GM12878 (cell line): ENCODE measurements at regions not wholly inside any gene's neighbourhood (a gene's known extent, or its start where the extent isn't known, plus 50 kb on each side); places are given as distances from the start of the nearest gene placed in this dataset.

Experiments
- ATAC-seq: fragments of 200-7000 bp; cut with Tn5 transposase; 3 replicates; pipeline ENCODE4 v1.9.1; 2020; ENCODE audit warnings: mild to moderate bottlenecking, moderate library complexity
- BruUV-seq: library from RNA; stranded (reverse); fragments of 400-500 nt; replicated peaks from 2 replicates; lab custom pipeline; 2021; lab: Mats Ljungman, UMichigan
- CTCF ChIA-PET: fragments of 300-600 bp; sonication (Branson Sonifier 250); formaldehyde crosslinking; extraction: SDS; loops from one replicate; lab custom pipeline; 2021; ENCODE audit warnings: inconsistent platforms; lab: Yijun Ruan, JAX
- POLR2A ChIA-PET: fragments of 350-600 bp; formaldehyde crosslinking; extraction: SDS; loops from one replicate; lab custom pipeline; 2021; ENCODE audit warnings: inconsistent platforms; lab: Charles Lee
- RAD21 ChIA-PET: fragments of 300-600 bp; sonication (Branson Sonifier 250); formaldehyde crosslinking; loops from one replicate; lab custom pipeline; 2023; ENCODE audit warnings: antibody characterized with exemption; ENCODE audit not compliant: unreplicated experiment; lab: Charles Lee
- SMC1A ChIA-PET: fragments of 300-600 bp; sonication (Branson Sonifier 250); formaldehyde crosslinking; loops from one replicate; lab custom pipeline; 2023; ENCODE audit not compliant: unreplicated experiment, uncharacterized antibody; lab: Charles Lee
- DNase-seq: peaks from one replicate; pipeline ENCODE4 v3.0.0-alpha.2; 2011; ENCODE audit warnings: low read depth, low spot score
- FAIRE-seq: peaks from 3 replicates; lab custom pipeline; 2011; peaks lifted over from hg19 to GRCh38; lab: Jason Lieb, UNC
- H2AFZ ChIP-seq: 2 replicates; pipeline ENCODE4 v1.6.0; 2011; ENCODE audit warnings: low read depth, low read length, control low read depth; ENCODE audit not compliant: control insufficient read depth
- H3K27ac ChIP-seq: 2 replicates; pipeline ENCODE4 v1.5.1; 2011; ENCODE audit warnings: control low read depth; ENCODE audit not compliant: control insufficient read depth, insufficient read depth
- H3K27me3 ChIP-seq, 2 experiments: replicated peaks in 1 of 2; 2 replicates each; pipeline versions ENCODE4 v1.6.0 to v1.6.1; 2011; ENCODE audit warnings: low read length in 1 of 2; ENCODE audit not compliant: control insufficient read depth in 2 of 2, insufficient read depth in 2 of 2
- H3K36me3 ChIP-seq, 2 experiments: 2 replicates each; pipeline ENCODE4 v1.5.1; 2011; ENCODE audit warnings: low read length in 1 of 2; ENCODE audit not compliant: control insufficient read depth in 2 of 2, insufficient read depth in 2 of 2
- H3K4me1 ChIP-seq: 2 replicates; pipeline ENCODE4 v1.6.1; 2011; ENCODE audit warnings: mild to moderate bottlenecking, low read length, moderate library complexity, mixed read lengths; ENCODE audit not compliant: control insufficient read depth, insufficient read depth
- H3K4me2 ChIP-seq: 2 replicates; pipeline ENCODE4 v1.6.0; 2011; ENCODE audit warnings: control low read depth; ENCODE audit not compliant: control insufficient read depth, insufficient read depth
- H3K4me3 ChIP-seq: fragments of 200-600 bp; sonication (generic); 2 replicates; pipeline ENCODE4 v1.5.1; 2016
- H3K79me2 ChIP-seq: 2 replicates; pipeline ENCODE4 v1.6.0; 2011; ENCODE audit warnings: low read length; ENCODE audit not compliant: control insufficient read depth, insufficient read depth
- H3K9ac ChIP-seq: 2 replicates; pipeline ENCODE4 v1.8.0; 2011; ENCODE audit warnings: low read length, control low read depth, mixed read lengths; ENCODE audit not compliant: control insufficient read depth, insufficient read depth
- H3K9me3 ChIP-seq: replicated peaks from 3 replicates; pipeline ENCODE4 v1.5.1; 2011; ENCODE audit warnings: mild to moderate bottlenecking, low read length; ENCODE audit not compliant: control insufficient read depth, insufficient read depth
- H4K20me1 ChIP-seq: 2 replicates; pipeline ENCODE4 v1.6.0; 2011; ENCODE audit not compliant: control insufficient read depth, insufficient read depth
- CEBPZ ChIP-seq: fragments of 150-350 bp; IDR thresholded peaks from 2 replicates; pipeline ENCODE4 v1.6.1; 2016; ENCODE audit warnings: low read depth, low read length
- CHD4 ChIP-seq: fragments of 200-600 bp; sonication (generic); IDR thresholded peaks from 2 replicates; pipeline ENCODE4 v1.6.1; 2016; ENCODE audit warnings: mild to moderate bottlenecking
- ESRRA ChIP-seq: IDR thresholded peaks from 2 replicates; pipeline ENCODE4 v1.6.1; 2012; ENCODE audit warnings: mild to moderate bottlenecking, low read length, improper control_type of control experiment
- HDAC6 ChIP-seq: fragments of 200-600 bp; sonication (generic); IDR thresholded peaks from one replicate; pipeline ENCODE4 v1.8.0; 2017; ENCODE audit warnings: antibody characterized with exemption; ENCODE audit not compliant: unreplicated experiment
- KLF5 ChIP-seq: fragments of 450-650 bp; IDR thresholded peaks from 2 replicates; pipeline ENCODE4 v1.6.1; 2014; ENCODE audit warnings: mild to moderate bottlenecking; ENCODE audit not compliant: partially characterized antibody
- PAX8 ChIP-seq: fragments of 450-650 bp; IDR thresholded peaks from 2 replicates; pipeline ENCODE4 v1.6.1; 2017; ENCODE audit warnings: mild to moderate bottlenecking, moderate library complexity
- RBBP5 ChIP-seq: fragments of 200-600 bp; sonication (generic); conservative IDR thresholded peaks from 2 replicates; pipeline ENCODE4 v1.6.1; 2016
- RCOR1 ChIP-seq: conservative IDR thresholded peaks from 2 replicates; pipeline ENCODE4 v1.6.1; 2012; ENCODE audit warnings: low read depth, low read length, improper control_type of control experiment
- TBL1XR1 ChIP-seq: IDR thresholded peaks from 2 replicates; pipeline ENCODE4 v1.6.1; 2012; ENCODE audit warnings: low read depth, low read length, improper control_type of control experiment
- USF2 ChIP-seq: IDR thresholded peaks from 2 replicates; pipeline ENCODE4 v1.6.1; 2011; ENCODE audit warnings: low read depth, low read length, improper control_type of control experiment, borderline replicate concordance
- ZBTB40 ChIP-seq: fragments of 450-650 bp; IDR thresholded peaks from 2 replicates; pipeline ENCODE4 v1.6.1; 2016; ENCODE audit warnings: mild to moderate bottlenecking, moderate library complexity, borderline replicate concordance
- WGBS: methylation state at CpG from one replicate; pipeline ENCODE4 v1.1.6; 2016; ENCODE audit warnings: low lambda C conversion rate; ENCODE audit not compliant: insufficient replicate concordance, insufficient coverage; ENCODE audit errors: missing lambda C conversion rate; 5-methylcytosine and 5-hydroxymethylcytosine counted together
- in situ Hi-C: fragments of 300-500 bp; cut with MboI; formaldehyde crosslinking; loops from 9 replicates; pipeline ENCODE4 v1.14.3; 2018; ENCODE audit warnings: mixed read lengths
- intact Hi-C: fragments of 100-400 bp; cut with micrococcal nuclease; formaldehyde crosslinking; loops from one replicate; pipeline ENCODE4 v1.14.2; 2022; ENCODE audit not compliant: unreplicated experiment
- TF ChIP-seq, protein P1 (sequence below): fragments of 450-650 bp; conservative IDR thresholded peaks from 2 replicates; pipeline ENCODE4 v1.6.1; 2017; ENCODE audit warnings: mild to moderate bottlenecking, moderate library complexity
- TF ChIP-seq, protein P2 (sequence below), 3 experiments: IDR thresholded peaks in 2 of 3; conservative IDR thresholded peaks in 1 of 3; 2 replicates each; pipeline ENCODE4 v1.5.1; 2011; ENCODE audit warnings: low read depth in 3 of 3, low read length in 3 of 3, mild to moderate bottlenecking in 3 of 3, control low read depth in 2 of 3, moderate library complexity in 2 of 3, inconsistent platforms in 1 of 3, mixed read lengths in 1 of 3; ENCODE audit not compliant: control insufficient read depth in 2 of 3, insufficient read depth in 1 of 3; ENCODE audit errors: extremely low read depth in 1 of 3

DNA sequence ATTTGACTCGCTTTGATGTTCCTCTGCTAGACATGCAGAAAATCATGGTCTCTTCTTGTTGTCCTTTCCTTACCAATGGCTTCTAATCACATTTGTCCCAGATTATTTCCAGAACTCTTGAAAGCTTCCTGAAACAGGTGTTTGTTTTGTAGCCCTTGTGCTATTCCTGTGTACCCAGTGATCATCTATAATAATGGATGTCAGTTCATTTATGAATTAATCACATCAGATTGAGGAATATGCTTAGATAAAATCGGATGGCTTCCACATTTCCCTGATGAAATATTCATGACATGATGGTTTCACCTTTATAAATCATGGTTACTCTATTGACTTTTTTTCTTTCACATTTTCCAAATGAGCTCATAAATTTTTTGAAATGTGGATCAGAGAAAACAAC lies 359.0 kb upstream of the DMAC1 start:
- Histone ChIP-seq H3K4me1 (no peaks in the 10 kb centered on the region), H3K79me2 (no peaks in the 10 kb centered on the region), H3K4me3 (no peak overlapping the region), H3K9ac (no peak overlapping the region), H4K20me1 (no peaks in the 10 kb centered on the region), H2AFZ (no peak overlapping the region), H3K27ac (no peak overlapping the region), H3K27me3 (no peaks in the 10 kb centered on the region), H3K36me3 (no peaks in the 10 kb centered on the region), H3K4me2 (no peak overlapping the region), H3K9me3 (no peaks in the 10 kb centered on the region)
- ATAC-seq, result no peak
- intact Hi-C loops (no loop called here), in situ Hi-C loops (no loop called here)
- BruUV-seq, result no TSS peak
- FAIRE-seq, result no peak
- RAD21 ChIA-PET, result no interaction called here
- POLR2A ChIA-PET, result no interaction called here
- SMC1A ChIA-PET, result no interaction called here
- WGBS, result 0% methylated on average over 2 of the region's 2 CpGs
- DNase-seq, result no peak
- CTCF ChIA-PET, result no interaction called here
- TF ChIP-seq RBBP5 (no peak), HDAC6 (no peak), USF2 (no peak), RCOR1 (no peak), ZBTB40 (no peak), CHD4 (no peak), KLF5 (no peak), TBL1XR1 (no peak), ESRRA (no peak), CEBPZ (no peak), PAX8 (no peak)
- TF ChIP-seq, protein P1, sequence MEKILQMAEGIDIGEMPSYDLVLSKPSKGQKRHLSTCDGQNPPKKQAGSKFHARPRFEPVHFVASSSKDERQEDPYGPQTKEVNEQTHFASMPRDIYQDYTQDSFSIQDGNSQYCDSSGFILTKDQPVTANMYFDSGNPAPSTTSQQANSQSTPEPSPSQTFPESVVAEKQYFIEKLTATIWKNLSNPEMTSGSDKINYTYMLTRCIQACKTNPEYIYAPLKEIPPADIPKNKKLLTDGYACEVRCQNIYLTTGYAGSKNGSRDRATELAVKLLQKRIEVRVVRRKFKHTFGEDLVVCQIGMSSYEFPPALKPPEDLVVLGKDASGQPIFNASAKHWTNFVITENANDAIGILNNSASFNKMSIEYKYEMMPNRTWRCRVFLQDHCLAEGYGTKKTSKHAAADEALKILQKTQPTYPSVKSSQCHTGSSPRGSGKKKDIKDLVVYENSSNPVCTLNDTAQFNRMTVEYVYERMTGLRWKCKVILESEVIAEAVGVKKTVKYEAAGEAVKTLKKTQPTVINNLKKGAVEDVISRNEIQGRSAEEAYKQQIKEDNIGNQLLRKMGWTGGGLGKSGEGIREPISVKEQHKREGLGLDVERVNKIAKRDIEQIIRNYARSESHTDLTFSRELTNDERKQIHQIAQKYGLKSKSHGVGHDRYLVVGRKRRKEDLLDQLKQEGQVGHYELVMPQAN, result no peak
- TF ChIP-seq, protein P2, sequence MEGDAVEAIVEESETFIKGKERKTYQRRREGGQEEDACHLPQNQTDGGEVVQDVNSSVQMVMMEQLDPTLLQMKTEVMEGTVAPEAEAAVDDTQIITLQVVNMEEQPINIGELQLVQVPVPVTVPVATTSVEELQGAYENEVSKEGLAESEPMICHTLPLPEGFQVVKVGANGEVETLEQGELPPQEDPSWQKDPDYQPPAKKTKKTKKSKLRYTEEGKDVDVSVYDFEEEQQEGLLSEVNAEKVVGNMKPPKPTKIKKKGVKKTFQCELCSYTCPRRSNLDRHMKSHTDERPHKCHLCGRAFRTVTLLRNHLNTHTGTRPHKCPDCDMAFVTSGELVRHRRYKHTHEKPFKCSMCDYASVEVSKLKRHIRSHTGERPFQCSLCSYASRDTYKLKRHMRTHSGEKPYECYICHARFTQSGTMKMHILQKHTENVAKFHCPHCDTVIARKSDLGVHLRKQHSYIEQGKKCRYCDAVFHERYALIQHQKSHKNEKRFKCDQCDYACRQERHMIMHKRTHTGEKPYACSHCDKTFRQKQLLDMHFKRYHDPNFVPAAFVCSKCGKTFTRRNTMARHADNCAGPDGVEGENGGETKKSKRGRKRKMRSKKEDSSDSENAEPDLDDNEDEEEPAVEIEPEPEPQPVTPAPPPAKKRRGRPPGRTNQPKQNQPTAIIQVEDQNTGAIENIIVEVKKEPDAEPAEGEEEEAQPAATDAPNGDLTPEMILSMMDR (IDR thresholded peaks at IDR 0.05 in 2 of 3, conservative IDR thresholded peaks at IDR 0.05 in 1 of 3; ENCODE audit: control insufficient read depth in 2 of 3, extremely low read depth in 1 of 3, insufficient read depth in 1 of 3, low read depth in 3 of 3, low read length in 3 of 3), result no peak
